ENCODE measurements at regions not wholly inside any gene's neighbourhood (a gene's known extent, or its start where the extent isn't known, plus 50 kb on each side); places are given as distances from the start of the nearest gene placed in this dataset.

DNA sequence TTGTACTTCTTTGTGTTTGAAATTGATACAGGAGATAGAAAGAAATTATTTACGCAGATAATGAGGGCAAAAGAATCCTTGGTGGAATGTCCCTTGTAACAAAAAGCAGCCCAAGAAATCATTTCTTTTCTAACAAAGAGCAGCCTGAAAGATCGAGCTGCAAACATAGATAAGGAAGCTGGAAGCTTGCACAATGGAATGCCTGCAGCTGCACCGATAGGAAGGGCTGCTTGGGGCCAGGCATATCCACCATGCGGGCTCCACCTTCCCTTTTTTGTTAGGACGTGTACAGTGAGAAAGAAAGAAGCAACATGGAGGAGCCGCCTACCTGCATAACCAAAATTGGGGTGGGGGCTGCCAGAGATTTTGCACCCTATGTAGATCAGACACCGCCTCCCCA is 568.7 kb downstream of the METTL4 start:
- TF ChIP-seq YY1 (IDR thresholded peaks at IDR 0.05; ENCODE audit: insufficient read depth, insufficient read length) (no peak), SUZ12 (IDR thresholded peaks at IDR 0.05; ENCODE audit: extremely low read depth, insufficient read depth, insufficient read length) (no peak)

All from NT2/D1 (cell line).